ENCODE measurements at regions not wholly inside any gene's neighbourhood (a gene's known extent, or its start where the extent isn't known, plus 50 kb on each side); places are given as distances from the start of the nearest gene placed in this dataset.
"Not testable (repeated sequence)": the region's sequence is repeated elsewhere in the genome, so short reads cannot be mapped to it uniquely, and the experiment has no call there.

GRCh38 chr20:47960769-47961541 is 175.7 kb upstream of the SULF2 start:
- no peak for TF ChIP-seq EP300 (IDR thresholded peaks at IDR 0.05)
- H3K36me3 ChIP-seq, result no peaks in the 10 kb centered on the region
- H3K4me3 ChIP-seq, result no peak overlapping the region
- H3K9me3 ChIP-seq, result no peaks in the 10 kb centered on the region
- 87% methylated on average over 7 of the region's 7 CpGs for WGBS
- no peaks in the 10 kb centered on the region for H3K27me3 ChIP-seq
- no peak for DNase-seq (ENCODE audit: extremely low spot score)
- H3K4me1 ChIP-seq, result peaks cover 3 to 19% (median 13%) of the 10 kb centered on the region in 4 donors
- H3K27ac ChIP-seq (replicated peaks in 1 of 4), result no peak overlapping the region
- intact Hi-C loops (cut with DNase I), result no loop called here

DNA sequence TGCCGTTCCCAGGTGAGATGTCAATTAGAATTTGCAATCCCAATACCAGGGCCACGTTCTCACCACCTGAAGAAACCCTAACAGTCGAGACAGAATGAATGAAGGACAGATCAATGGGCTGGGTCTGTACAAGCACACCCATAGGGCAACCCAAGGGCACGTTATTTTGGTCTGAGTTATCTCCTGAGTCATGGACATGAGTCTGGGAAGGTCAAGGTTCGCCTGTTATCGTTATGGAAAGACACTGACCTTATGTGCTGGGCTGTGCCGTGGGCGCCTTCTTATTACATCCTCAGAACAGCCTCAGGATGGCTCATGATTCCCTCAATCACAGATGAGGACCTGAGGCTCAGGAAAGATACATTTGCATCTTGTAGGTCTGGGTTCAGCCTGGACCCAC is 175.0 kb upstream of the SULF2 start:
- Histone ChIP-seq H3K27ac (replicated peaks in 1 of 4) (no peak overlapping the region), H3K36me3 (no peaks in the 10 kb centered on the region), H3K4me1 (peaks cover 3 to 19% (median 13%) of the 10 kb centered on the region in 4 donors), H3K4me3 (no peak overlapping the region), H3K27me3 (no peaks in the 10 kb centered on the region), H3K9me3 (no peaks in the 10 kb centered on the region)
- intact Hi-C loops (cut with DNase I), result no loop called here
- 92% methylated on average over 7 of the region's 8 CpGs for WGBS
- no peak for TF ChIP-seq POLR2AphosphoS5 (IDR thresholded peaks at IDR 0.05)
- TF ChIP-seq CTCF (IDR thresholded peaks at IDR 0.05), result no peak
- no peak for TF ChIP-seq POLR2A (IDR thresholded peaks at IDR 0.05; ENCODE audit: low read depth)
- no peak for TF ChIP-seq EP300 (IDR thresholded peaks at IDR 0.05)
- DNase-seq (ENCODE audit: extremely low spot score), result no peak

DNA sequence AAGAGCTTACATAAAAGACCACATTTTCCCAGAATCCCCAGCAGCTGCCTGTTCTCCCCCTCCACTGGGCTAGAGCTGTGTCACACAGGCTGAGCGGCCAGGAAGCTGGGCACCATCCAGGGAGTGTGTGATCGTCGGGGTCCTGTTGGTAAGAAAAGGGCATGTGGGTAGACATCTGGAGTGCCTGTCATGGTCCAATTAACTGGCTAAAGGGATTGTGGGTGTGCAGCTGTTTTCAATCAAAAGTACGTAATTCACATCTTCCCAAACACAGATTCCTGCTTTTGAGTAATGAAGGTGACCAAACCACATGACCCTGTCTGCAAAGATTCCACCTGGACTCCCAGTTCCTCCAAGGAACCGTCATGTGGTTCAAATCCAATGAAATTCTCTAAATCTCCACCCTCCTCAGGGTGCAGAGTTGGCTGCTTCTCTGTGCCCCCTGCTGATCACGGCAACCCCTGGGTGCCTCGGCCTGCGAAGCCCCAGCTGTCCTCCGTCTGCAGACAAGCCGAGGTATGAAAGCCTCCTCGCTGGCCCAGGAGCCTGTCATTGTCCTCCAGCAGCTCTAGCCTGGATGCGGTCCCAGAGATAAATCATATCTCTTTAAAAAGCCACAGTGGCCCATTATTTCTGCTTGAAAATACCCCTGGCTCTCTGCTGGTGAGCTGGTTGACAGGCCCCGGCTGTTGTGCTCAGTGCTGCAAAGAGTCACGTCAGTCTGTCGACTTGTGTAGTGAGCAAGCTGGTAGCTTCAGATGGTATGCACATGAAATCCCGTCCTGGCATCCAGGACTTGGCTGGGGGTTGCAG is 172.9 kb upstream of the SULF2 start:
- H3K9me3 ChIP-seq; H3K27me3 ChIP-seq; H3K4me3 ChIP-seq; H3K36me3 ChIP-seq; DNase-seq (ENCODE audit: extremely low spot score); intact Hi-C loops (cut with DNase I): not testable (repeated sequence)
- peaks cover 3 to 19% (median 13%) of the 10 kb centered on the region in 4 donors for H3K4me1 ChIP-seq
- 38% methylated on average over 12 of the region's 16 CpGs for WGBS
- H3K27ac ChIP-seq (replicated peaks in 1 of 4), result peak overlapping the region in 2 of 4 donors; percentile 14 to 22

DNA sequence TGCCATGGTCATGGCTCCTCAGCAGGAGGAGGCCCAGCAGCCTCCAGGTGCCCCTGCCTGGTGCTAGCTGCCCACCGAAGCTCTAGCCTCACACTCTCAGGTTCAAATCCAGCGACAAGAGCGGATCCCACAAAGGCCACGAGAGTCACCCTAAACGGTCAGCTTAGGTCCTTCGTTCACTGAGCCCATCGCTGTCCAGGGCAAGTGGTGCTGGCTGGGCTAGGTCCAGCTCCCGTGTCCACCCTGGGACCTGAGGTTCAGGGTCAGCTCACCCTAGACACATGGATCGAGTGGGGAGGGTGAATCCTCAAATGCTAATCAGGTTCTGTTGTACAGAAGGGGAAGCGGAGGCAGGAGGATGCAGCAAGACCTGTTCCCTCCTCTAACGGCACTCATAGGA is 171.9 kb upstream of the SULF2 start:
- WGBS, result 95% methylated on average over 11 of the region's 11 CpGs
- intact Hi-C loops (cut with DNase I), result no loop called here
- Histone ChIP-seq H3K4me1 (peaks cover 3 to 19% (median 14%) of the 10 kb centered on the region in 4 donors), H3K9me3 (no peaks in the 10 kb centered on the region), H3K36me3 (no peaks in the 10 kb centered on the region), H3K27me3 (no peaks in the 10 kb centered on the region), H3K27ac (replicated peaks in 1 of 4) (no peak overlapping the region), H3K4me3 (no peak overlapping the region)
- DNase-seq (ENCODE audit: extremely low spot score), result no peak
- TF ChIP-seq EP300 (IDR thresholded peaks at IDR 0.05), result no peak
- TF ChIP-seq POLR2A (IDR thresholded peaks at IDR 0.05; ENCODE audit: low read depth), result no peak
- TF ChIP-seq POLR2AphosphoS5 (IDR thresholded peaks at IDR 0.05), result no peak
- TF ChIP-seq CTCF (IDR thresholded peaks at IDR 0.05), result no peak

- Histone ChIP-seq H3K9me3 (no peaks in the 10 kb centered on the region), H3K27me3 (no peaks in the 10 kb centered on the region), H3K4me1 (peaks cover 3 to 23% (median 16%) of the 10 kb centered on the region in 4 donors), H3K36me3 (no peaks in the 10 kb centered on the region), H3K27ac (replicated peaks in 1 of 4) (no peak overlapping the region), H3K4me3 (no peak overlapping the region)
- WGBS, result 68% methylated on average over 18 of the region's 19 CpGs
- TF ChIP-seq EP300 (IDR thresholded peaks at IDR 0.05), result no peak
- TF ChIP-seq POLR2AphosphoS5 (IDR thresholded peaks at IDR 0.05), result no peak
- TF ChIP-seq POLR2A (IDR thresholded peaks at IDR 0.05; ENCODE audit: low read depth), result no peak
- TF ChIP-seq CTCF (IDR thresholded peaks at IDR 0.05), result no peak
- intact Hi-C loops (cut with DNase I), result no loop called here
- no peak for DNase-seq (ENCODE audit: extremely low spot score)
These were observed 171.2 kb upstream of the SULF2 start for GRCh38 chr20:47956268-47956995.
